Endothelial cell (in vitro differentiated cells): ENCODE measurements at regions not wholly inside any gene's neighbourhood (a gene's known extent, or its start where the extent isn't known, plus 50 kb on each side); places are given as distances from the start of the nearest gene placed in this dataset.

ENCODE experiments used
- DNase-seq: peaks from one replicate; pipeline ENCODE4 v3.0.0; 2021; ENCODE audit warnings: low spot score
- H3K27ac Mint-ChIP-seq: one replicate; pipeline ENCODE4 v1.8.0; 2021; ENCODE audit warnings: mixed read lengths, inconsistent platforms; ENCODE audit not compliant: unreplicated experiment
- H3K27me3 Mint-ChIP-seq: one replicate; pipeline ENCODE4 v1.8.0; 2021; ENCODE audit warnings: mild to moderate bottlenecking, moderate library complexity, mixed read lengths, inconsistent platforms; ENCODE audit not compliant: unreplicated experiment
- H3K36me3 Mint-ChIP-seq: one replicate; pipeline ENCODE4 v1.8.0; 2021; ENCODE audit warnings: mild to moderate bottlenecking, low read depth, mixed read lengths, inconsistent platforms; ENCODE audit not compliant: unreplicated experiment
- H3K4me1 Mint-ChIP-seq: one replicate; pipeline ENCODE4 v1.8.0; 2021; ENCODE audit warnings: mild to moderate bottlenecking, mixed read lengths, inconsistent platforms; ENCODE audit not compliant: unreplicated experiment
- H3K4me3 Mint-ChIP-seq: one replicate; pipeline ENCODE4 v1.8.0; 2021; ENCODE audit warnings: mild to moderate bottlenecking, mixed read lengths, inconsistent platforms; ENCODE audit not compliant: unreplicated experiment
- H3K9me3 Mint-ChIP-seq: one replicate; pipeline ENCODE4 v1.8.0; 2021; ENCODE audit warnings: mixed read lengths, inconsistent platforms; ENCODE audit not compliant: unreplicated experiment
- TF ChIP-seq, protein P1 (sequence below): fragments of 200-600 bp; sonication (generic); IDR thresholded peaks from one replicate; pipeline ENCODE4 v1.5.0; 2021; ENCODE audit warnings: antibody characterized with exemption; ENCODE audit not compliant: unreplicated experiment

DNA sequence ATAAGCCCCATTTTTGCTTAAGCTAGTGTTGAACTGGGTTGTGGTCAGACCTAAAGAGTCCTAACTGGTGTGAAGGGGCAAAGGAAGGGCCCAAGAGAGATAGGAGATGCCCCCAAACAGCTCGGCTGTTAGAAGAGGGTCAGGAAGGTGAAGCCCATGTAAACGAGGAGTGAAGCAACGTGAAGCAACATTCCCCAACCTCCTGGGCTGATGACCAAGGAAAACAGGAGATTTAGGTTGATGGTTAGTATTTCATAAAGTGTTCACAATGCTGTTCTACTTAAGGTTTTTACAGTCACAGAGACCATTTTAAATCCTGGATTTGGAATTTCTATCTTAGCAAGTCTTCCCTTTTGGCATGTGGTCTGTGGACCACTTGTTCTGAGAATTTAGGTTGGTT is 144.0 kb upstream of the SERPINE2 start:
- Mint-ChIP-seq H3K36me3 (peaks cover 11% of the 10 kb centered on the region), H3K4me3 (no peak overlapping the region), H3K27ac (no peak overlapping the region), H3K9me3 (no peaks in the 10 kb centered on the region), H3K27me3 (peaks cover 3% of the 10 kb centered on the region), H3K4me1 (peaks cover 11% of the 10 kb centered on the region)
- TF ChIP-seq, protein P1, sequence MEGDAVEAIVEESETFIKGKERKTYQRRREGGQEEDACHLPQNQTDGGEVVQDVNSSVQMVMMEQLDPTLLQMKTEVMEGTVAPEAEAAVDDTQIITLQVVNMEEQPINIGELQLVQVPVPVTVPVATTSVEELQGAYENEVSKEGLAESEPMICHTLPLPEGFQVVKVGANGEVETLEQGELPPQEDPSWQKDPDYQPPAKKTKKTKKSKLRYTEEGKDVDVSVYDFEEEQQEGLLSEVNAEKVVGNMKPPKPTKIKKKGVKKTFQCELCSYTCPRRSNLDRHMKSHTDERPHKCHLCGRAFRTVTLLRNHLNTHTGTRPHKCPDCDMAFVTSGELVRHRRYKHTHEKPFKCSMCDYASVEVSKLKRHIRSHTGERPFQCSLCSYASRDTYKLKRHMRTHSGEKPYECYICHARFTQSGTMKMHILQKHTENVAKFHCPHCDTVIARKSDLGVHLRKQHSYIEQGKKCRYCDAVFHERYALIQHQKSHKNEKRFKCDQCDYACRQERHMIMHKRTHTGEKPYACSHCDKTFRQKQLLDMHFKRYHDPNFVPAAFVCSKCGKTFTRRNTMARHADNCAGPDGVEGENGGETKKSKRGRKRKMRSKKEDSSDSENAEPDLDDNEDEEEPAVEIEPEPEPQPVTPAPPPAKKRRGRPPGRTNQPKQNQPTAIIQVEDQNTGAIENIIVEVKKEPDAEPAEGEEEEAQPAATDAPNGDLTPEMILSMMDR, result no peak
- no peak for DNase-seq

DNA sequence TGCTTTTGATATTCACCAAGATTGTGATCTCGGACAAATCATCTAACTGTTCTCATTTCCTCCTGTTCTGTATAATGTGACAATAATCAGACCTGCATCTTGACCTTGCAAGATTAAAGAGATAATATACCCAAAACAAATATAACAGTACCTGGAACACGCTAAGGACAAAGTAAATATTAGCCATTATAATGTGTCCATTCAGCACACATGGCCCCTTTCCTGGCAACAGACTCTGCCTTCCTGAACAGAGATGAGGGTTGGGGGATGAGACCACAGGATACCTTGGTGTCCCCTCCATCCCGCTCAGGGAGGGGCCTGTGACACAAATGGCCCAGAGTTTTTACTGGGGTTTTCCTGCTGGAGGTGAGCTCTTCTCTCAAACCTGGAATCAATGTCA is 143.4 kb upstream of the SERPINE2 start:
- TF ChIP-seq, protein P1, result no peak
- no peaks in the 10 kb centered on the region for H3K9me3 Mint-ChIP-seq
- peaks cover 11% of the 10 kb centered on the region for H3K36me3 Mint-ChIP-seq
- H3K4me1 Mint-ChIP-seq, result peaks cover 11% of the 10 kb centered on the region
- H3K27me3 Mint-ChIP-seq, result peaks cover 3% of the 10 kb centered on the region
- no peak for DNase-seq
- H3K27ac Mint-ChIP-seq, result no peak overlapping the region
- no peak overlapping the region for H3K4me3 Mint-ChIP-seq

DNA sequence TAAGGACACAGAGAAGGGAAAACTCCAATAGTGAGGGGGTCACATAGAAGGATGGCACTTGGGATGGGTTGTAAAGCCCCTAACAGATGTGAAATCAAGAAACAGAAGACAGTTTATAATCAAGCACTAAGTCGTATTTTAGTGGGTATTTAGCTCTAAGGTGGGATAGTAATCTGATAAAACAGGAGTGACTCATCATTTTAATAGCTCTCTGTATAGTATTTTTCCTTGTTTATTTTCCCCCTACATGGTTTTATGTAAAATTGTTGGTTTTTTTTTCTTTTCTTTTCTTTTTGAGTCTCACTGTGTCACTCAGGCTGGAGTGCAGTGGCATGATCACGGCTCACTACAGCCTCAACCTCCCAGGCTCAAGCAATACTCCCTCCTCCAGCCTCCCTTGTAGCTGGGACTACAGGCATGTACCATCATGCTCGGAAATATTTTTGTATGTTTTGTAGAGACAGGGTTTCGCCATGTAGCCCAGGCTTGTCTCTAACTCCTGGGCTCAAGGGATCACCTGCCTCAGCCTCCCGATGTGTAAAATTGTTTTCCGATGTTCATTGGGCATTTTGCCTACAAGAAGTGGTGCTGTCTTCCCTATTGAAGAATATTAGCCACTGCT is 142.6 kb upstream of the SERPINE2 start:
- TF ChIP-seq, protein P1, result no peak
- no peak for DNase-seq

DNA sequence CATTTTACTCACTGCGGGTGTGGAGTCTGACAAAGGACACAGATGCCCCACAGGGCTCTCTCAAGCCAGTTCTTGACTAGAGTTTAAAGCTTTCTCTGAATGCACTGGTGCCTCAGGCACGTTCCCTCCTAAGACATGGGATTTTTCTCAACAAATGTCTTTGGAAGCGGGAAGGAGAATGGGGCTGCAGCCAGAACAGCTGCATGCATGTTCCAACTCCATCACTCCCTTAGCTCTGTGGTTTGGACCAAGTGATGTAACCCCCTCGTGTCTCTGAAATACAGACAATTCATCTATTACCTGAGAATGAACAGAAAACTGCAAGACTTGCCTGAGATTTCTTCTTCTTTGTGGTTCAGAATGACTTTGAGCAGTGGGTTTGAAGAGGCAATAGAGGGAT is 141.7 kb upstream of the SERPINE2 start:
- peaks cover 9% of the 10 kb centered on the region for H3K4me1 Mint-ChIP-seq
- no peak overlapping the region for H3K4me3 Mint-ChIP-seq
- TF ChIP-seq, protein P1, result no peak
- H3K27ac Mint-ChIP-seq, result no peak overlapping the region
- H3K9me3 Mint-ChIP-seq, result no peaks in the 10 kb centered on the region
- peaks cover 3% of the 10 kb centered on the region for H3K27me3 Mint-ChIP-seq
- H3K36me3 Mint-ChIP-seq, result peaks cover 4% of the 10 kb centered on the region
- no peak for DNase-seq

More for the DNA sequence above, 142.6 kb upstream of the SERPINE2 start:
- H3K4me1 Mint-ChIP-seq, result peaks cover 11% of the 10 kb centered on the region
- H3K27ac Mint-ChIP-seq, result no peak overlapping the region
- H3K36me3 Mint-ChIP-seq, result peaks cover 7% of the 10 kb centered on the region
- no peaks in the 10 kb centered on the region for H3K9me3 Mint-ChIP-seq
- H3K27me3 Mint-ChIP-seq, result peaks cover 3% of the 10 kb centered on the region
- H3K4me3 Mint-ChIP-seq, result no peak overlapping the region

DNA sequence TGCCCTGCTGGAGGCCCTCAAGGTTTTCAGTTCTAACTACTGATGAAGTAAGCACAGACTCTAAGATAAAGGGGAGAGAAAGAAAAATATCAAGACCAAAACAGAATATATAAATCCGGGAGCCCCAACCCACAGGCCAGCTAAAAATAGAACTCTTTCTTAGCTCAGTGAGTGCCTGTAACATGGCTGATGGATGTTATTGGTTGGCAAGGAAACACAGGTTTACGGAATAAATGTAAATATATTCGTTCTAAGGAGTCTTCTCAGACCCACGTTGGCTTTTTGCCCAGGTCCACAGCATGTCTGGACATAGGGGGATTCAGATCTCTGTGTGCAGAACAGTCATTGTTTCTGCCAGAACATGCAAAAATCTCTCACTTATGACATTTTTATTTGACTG is 139.0 kb upstream of the SERPINE2 start:
- peaks cover 4% of the 10 kb centered on the region for H3K36me3 Mint-ChIP-seq
- peaks cover 18% of the 10 kb centered on the region for H3K4me1 Mint-ChIP-seq
- TF ChIP-seq, protein P1, result no peak
- no peak overlapping the region for H3K4me3 Mint-ChIP-seq
- H3K27ac Mint-ChIP-seq, result no peak overlapping the region
- H3K9me3 Mint-ChIP-seq, result no peaks in the 10 kb centered on the region
- DNase-seq, result no peak
- H3K27me3 Mint-ChIP-seq, result peaks cover 3% of the 10 kb centered on the region
